Nephron progenitor cell (in vitro differentiated cells): ENCODE measurements at regions not wholly inside any gene's neighbourhood (a gene's known extent, or its start where the extent isn't known, plus 50 kb on each side); places are given as distances from the start of the nearest gene placed in this dataset.

Experiments
- DNase-seq: peaks from one replicate; pipeline ENCODE4 v3.0.0; 2021
- H3K27ac Mint-ChIP-seq: 2 replicates; pipeline ENCODE4 v1.8.0; 2021; ENCODE audit warnings: mild to moderate bottlenecking, moderate library complexity, mixed read lengths
- H3K27me3 Mint-ChIP-seq: 2 replicates; pipeline ENCODE4 v1.8.0; 2021; ENCODE audit warnings: mild to moderate bottlenecking, low read depth, mixed read lengths; ENCODE audit not compliant: poor library complexity
- H3K36me3 Mint-ChIP-seq: 2 replicates; pipeline ENCODE4 v1.8.0; 2021; ENCODE audit warnings: low read depth, mixed read lengths
- H3K4me1 Mint-ChIP-seq: 2 replicates; pipeline ENCODE4 v1.8.0; 2021; ENCODE audit warnings: mixed read lengths
- H3K4me3 Mint-ChIP-seq: 2 replicates; pipeline ENCODE4 v1.8.0; 2021; ENCODE audit warnings: mild to moderate bottlenecking, moderate library complexity, mixed read lengths
- H3K9me3 Mint-ChIP-seq: 2 replicates; pipeline ENCODE4 v1.8.0; 2021; ENCODE audit warnings: mild to moderate bottlenecking, moderate library complexity, mixed read lengths
- TF ChIP-seq, protein P1 (sequence below): fragments of 200-600 bp; sonication (generic); IDR thresholded peaks from 2 replicates; pipeline ENCODE4 v1.5.0; 2021; ENCODE audit warnings: antibody characterized with exemption

- no peak overlapping the region for H3K27ac Mint-ChIP-seq
- no peak for DNase-seq
- peaks cover 7% of the 10 kb centered on the region for H3K27me3 Mint-ChIP-seq
- peaks cover 43% of the 10 kb centered on the region for H3K4me1 Mint-ChIP-seq
- H3K9me3 Mint-ChIP-seq = peaks cover 56% of the 10 kb centered on the region
- TF ChIP-seq, protein P1, sequence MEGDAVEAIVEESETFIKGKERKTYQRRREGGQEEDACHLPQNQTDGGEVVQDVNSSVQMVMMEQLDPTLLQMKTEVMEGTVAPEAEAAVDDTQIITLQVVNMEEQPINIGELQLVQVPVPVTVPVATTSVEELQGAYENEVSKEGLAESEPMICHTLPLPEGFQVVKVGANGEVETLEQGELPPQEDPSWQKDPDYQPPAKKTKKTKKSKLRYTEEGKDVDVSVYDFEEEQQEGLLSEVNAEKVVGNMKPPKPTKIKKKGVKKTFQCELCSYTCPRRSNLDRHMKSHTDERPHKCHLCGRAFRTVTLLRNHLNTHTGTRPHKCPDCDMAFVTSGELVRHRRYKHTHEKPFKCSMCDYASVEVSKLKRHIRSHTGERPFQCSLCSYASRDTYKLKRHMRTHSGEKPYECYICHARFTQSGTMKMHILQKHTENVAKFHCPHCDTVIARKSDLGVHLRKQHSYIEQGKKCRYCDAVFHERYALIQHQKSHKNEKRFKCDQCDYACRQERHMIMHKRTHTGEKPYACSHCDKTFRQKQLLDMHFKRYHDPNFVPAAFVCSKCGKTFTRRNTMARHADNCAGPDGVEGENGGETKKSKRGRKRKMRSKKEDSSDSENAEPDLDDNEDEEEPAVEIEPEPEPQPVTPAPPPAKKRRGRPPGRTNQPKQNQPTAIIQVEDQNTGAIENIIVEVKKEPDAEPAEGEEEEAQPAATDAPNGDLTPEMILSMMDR = no peak
- H3K4me3 Mint-ChIP-seq = no peak overlapping the region
- peaks cover 42% of the 10 kb centered on the region for H3K36me3 Mint-ChIP-seq
These were observed 166.7 kb upstream of the NRP1 start for GRCh38 chr10:33501161-33501560.

DNA sequence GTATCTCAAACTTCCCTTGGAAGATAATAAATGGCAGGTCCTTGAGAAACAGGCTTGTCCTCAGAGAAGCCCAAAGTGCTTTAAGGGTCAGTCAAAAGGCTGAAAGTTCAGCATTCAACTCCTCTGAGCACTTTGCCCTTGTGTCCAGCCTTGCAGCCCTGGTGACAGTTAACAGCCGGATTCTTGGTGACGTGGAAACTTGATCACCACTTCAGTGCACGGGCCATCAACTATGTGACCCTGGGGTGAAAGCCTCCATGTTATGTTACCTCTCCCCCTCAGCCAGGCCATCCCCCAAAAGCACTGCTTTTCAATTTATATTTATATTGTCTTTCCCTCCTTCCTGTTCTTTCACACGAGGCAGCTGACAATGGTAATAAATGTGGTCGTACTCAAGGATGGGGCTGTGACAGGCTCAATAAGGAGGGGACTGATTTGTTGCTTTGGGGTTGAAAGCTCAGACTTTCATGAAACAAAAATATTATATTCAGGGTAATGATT is 164.0 kb upstream of the NRP1 start:
- peaks cover 70% of the 10 kb centered on the region for H3K4me1 Mint-ChIP-seq
- TF ChIP-seq, protein P1 = no peak
- peaks cover 34% of the 10 kb centered on the region for H3K9me3 Mint-ChIP-seq
- peaks cover 7% of the 10 kb centered on the region for H3K27me3 Mint-ChIP-seq
- H3K27ac Mint-ChIP-seq = peak overlapping the region; percentile 85
- DNase-seq = peak; percentile 72
- peaks cover 28% of the 10 kb centered on the region for H3K36me3 Mint-ChIP-seq
- peak overlapping the region; percentile 10 for H3K4me3 Mint-ChIP-seq

DNA sequence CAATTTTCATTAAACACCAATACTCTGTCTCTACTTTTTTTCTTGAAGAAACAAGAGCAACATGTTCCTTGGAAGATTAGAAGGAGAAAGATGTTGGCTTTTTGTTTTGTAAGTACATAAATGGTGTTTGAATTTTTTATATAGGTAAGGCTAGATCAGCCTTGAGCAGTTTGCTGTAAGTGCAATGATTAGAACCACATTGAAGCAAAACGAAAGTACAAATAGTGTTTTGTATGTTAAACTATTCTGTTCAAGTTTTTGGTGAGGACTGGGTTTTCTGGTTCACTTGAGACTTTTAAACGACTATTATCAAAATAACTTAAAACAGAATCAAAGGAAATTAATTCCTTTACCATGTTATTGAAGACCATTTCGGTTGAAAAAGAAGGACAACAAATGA is 162.9 kb upstream of the NRP1 start:
- DNase-seq = no peak
- TF ChIP-seq, protein P1 = no peak
- Mint-ChIP-seq H3K4me3 (no peak overlapping the region), H3K4me1 (peaks cover 81% of the 10 kb centered on the region), H3K9me3 (peaks cover 23% of the 10 kb centered on the region), H3K27me3 (peaks cover 3% of the 10 kb centered on the region), H3K27ac (peak overlapping the region; percentile 85), H3K36me3 (peaks cover 22% of the 10 kb centered on the region)

- Mint-ChIP-seq H3K27ac (no peak overlapping the region), H3K27me3 (no peaks in the 10 kb centered on the region), H3K4me1 (peaks cover 83% of the 10 kb centered on the region), H3K36me3 (peaks cover 11% of the 10 kb centered on the region), H3K9me3 (peaks cover 10% of the 10 kb centered on the region), H3K4me3 (no peak overlapping the region)
- TF ChIP-seq, protein P1 = no peak
- no peak for DNase-seq
These were observed 161.6 kb upstream of the NRP1 start for GRCh38 chr10:33496096-33496495.

DNA sequence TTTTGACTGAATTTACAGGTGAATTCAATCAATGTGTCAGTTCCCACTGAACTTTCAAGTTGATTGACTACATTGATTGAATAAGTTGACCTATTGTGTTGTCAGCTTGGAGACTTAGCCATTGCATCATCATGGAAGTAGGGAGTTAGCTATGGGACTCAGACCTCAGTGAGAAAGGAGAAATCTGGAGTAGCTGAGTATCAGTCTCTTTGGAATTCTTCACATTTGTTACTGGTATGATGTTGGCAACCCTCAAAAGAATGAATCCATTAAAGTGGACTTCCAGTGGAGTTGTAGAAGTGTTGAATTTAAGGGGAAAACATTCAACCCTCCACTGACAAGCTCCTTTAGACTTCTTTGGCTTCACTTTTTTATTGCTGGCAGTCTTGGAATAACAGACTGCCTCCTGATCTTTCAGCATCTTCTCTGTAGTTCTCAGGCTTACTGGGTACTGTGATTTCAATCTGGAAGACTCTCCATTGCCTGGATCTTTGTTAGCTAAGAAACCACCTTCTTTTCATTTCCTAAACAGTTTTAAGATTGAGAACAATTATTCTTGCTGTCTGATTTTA is 160.3 kb upstream of the NRP1 start:
- Mint-ChIP-seq H3K4me3 (no peak overlapping the region), H3K36me3 (no peaks in the 10 kb centered on the region), H3K27ac (no peak overlapping the region), H3K9me3 (peaks cover 4% of the 10 kb centered on the region), H3K27me3 (no peaks in the 10 kb centered on the region), H3K4me1 (peaks cover 75% of the 10 kb centered on the region)
- no peak for DNase-seq
- TF ChIP-seq, protein P1 = no peak

DNA sequence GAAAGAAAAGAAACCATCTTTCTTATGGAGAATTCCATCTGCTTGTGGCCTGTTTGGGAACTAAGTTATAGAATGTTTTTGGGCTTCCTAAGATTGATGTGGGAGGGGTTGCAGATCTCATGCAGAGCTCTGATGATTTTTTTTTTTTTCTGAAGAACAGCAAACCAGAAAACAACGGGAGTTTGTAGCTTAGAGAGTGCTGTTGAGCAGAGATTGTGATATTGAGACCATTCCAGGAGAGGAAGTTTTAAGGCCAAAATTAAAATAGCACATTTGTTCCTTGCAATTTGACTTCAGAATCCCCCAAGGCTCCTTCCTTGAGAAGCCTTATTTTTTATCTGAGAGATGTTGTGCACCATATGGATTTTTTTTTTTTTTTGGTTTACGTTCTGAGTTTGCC is 159.5 kb upstream of the NRP1 start:
- Mint-ChIP-seq H3K9me3 (peaks cover 4% of the 10 kb centered on the region), H3K36me3 (no peaks in the 10 kb centered on the region), H3K4me3 (no peak overlapping the region), H3K4me1 (peaks cover 68% of the 10 kb centered on the region), H3K27me3 (no peaks in the 10 kb centered on the region), H3K27ac (peak overlapping the region; percentile 88)
- TF ChIP-seq, protein P1 = no peak
- DNase-seq = no peak
